HCT116 (cell line): ENCODE measurements at regions not wholly inside any gene's neighbourhood (a gene's known extent, or its start where the extent isn't known, plus 50 kb on each side); places are given as distances from the start of the nearest gene placed in this dataset.

Experiments used
- ATAC-seq: fragments of 200-7000 bp; cut with Tn5 transposase; 2 replicates; pipeline ENCODE4 v1.9.1; 2020; ENCODE audit warnings: mild to moderate bottlenecking, moderate library complexity
- BruUV-seq: library from RNA; stranded (reverse); fragments of 400-500 nt; replicated peaks from 2 replicates; lab custom pipeline; 2021; lab: Mats Ljungman, UMichigan
- CTCF ChIA-PET: fragments of 300-600 bp; sonication (Branson Sonifier 250); formaldehyde crosslinking; loops from one replicate; lab custom pipeline; 2021; ENCODE audit warnings: antibody characterized with exemption; lab: Charles Lee
- POLR2A ChIA-PET: fragments of 300-600, 350-600 bp; sonication (Branson Sonifier 250); formaldehyde crosslinking; loops from one replicate; lab custom pipeline; 2021; ENCODE audit warnings: antibody characterized with exemption; lab: Charles Lee
- RAD21 ChIA-PET, 2 experiments: fragments of 300-600 bp; sonication (Branson Sonifier 250); formaldehyde crosslinking; loops; one replicate each; lab custom pipeline; 2023; ENCODE audit warnings: low total read pairs in 2 of 2; ENCODE audit not compliant: uncharacterized antibody in 2 of 2, unreplicated experiment in 2 of 2, low non-redundant PET in 1 of 2; lab: Charles Lee
- DNase-seq: peaks from one replicate; pipeline ENCODE4 v3.0.0-alpha.2; 2010; ENCODE audit warnings: low read depth, low spot score
- H2AFZ ChIP-seq: fragments of 200-600 bp; shearing (Covaris generic), sonication (generic); 2 replicates; pipeline ENCODE4 v1.6.1; 2017; ENCODE audit warnings: low read depth, mixed run types, mixed read lengths, antibody characterized with exemption, low read length; ENCODE audit not compliant: poor library complexity, severe bottlenecking
- H3K27ac ChIP-seq: 2 replicates; pipeline ENCODE4 v1.5.1; 2012; ENCODE audit warnings: low read depth, low read length
- H3K27me3 ChIP-seq: fragments of 200-600 bp; sonication (generic); 2 replicates; pipeline ENCODE4 v1.6.1; 2016; ENCODE audit warnings: mixed run types, low read length, mixed read lengths; ENCODE audit not compliant: insufficient read depth
- H3K36me3 ChIP-seq, 2 experiments: fragments of 200-500 bp in 1 of 2; fragments of 200-600 bp in 1 of 2; sonication (Bioruptor generic) in 1 of 2; sonication (generic) in 1 of 2; 2 replicates each; pipeline versions ENCODE4 v1.5.1 to v1.6.1; 2014 to 2016; ENCODE audit warnings: low read length in 2 of 2, inconsistent platforms in 1 of 2, mixed read lengths in 1 of 2, mixed run types in 1 of 2; ENCODE audit not compliant: insufficient read depth in 2 of 2, control insufficient read depth in 1 of 2
- H3K4me1 ChIP-seq, 2 experiments: fragments of 200-600 bp in 1 of 2; sonication (generic) in 1 of 2; 2 replicates each; pipeline versions ENCODE4 v1.5.1 to v1.6.1; 2012 to 2017; ENCODE audit warnings: low read length in 2 of 2, inconsistent platforms in 1 of 2, mild to moderate bottlenecking in 1 of 2, mixed read lengths in 1 of 2, mixed run types in 1 of 2, moderate library complexity in 1 of 2; ENCODE audit not compliant: insufficient read depth in 2 of 2, control insufficient read depth in 1 of 2
- H3K4me2 ChIP-seq: fragments of 200-600 bp; sonication (generic); 2 replicates; pipeline ENCODE4 v1.6.1; 2017; ENCODE audit warnings: mixed run types, low read length, mixed read lengths
- H3K4me3 ChIP-seq, 2 experiments: fragments of 200-600 bp in 1 of 2; sonication (generic) in 1 of 2; replicated peaks in 1 of 2; 2 replicates each; pipeline ENCODE4 v1.5.1; 2011 to 2016; ENCODE audit warnings: low read length in 2 of 2, control low read depth in 1 of 2, low read depth in 1 of 2, mild to moderate bottlenecking in 1 of 2, mixed read lengths in 1 of 2, mixed run types in 1 of 2
- H3K79me2 ChIP-seq: fragments of 200-600 bp; sonication (generic); 2 replicates; pipeline ENCODE4 v1.6.1; 2017; ENCODE audit warnings: mild to moderate bottlenecking, mixed run types, low read length, moderate library complexity, mixed read lengths; ENCODE audit not compliant: insufficient read depth
- H3K9ac ChIP-seq: fragments of 200-600 bp; sonication (generic); 2 replicates; pipeline ENCODE4 v1.6.1; 2016; ENCODE audit warnings: low read length, mixed read lengths
- H3K9me2 ChIP-seq: fragments of 200-600 bp; sonication (generic), shearing (Covaris generic); 2 replicates; pipeline ENCODE4 v1.6.1; 2017; ENCODE audit warnings: mixed run types, mild to moderate bottlenecking, moderate library complexity; ENCODE audit not compliant: insufficient read depth
- H3K9me3 ChIP-seq, 2 experiments: fragments of 200-500 bp in 1 of 2; fragments of 200-600 bp in 1 of 2; sonication (Bioruptor generic) in 1 of 2; sonication (generic) in 1 of 2; 2 replicates each; pipeline ENCODE4 v1.6.1; 2014 to 2017; ENCODE audit warnings: low read length in 2 of 2, mixed read lengths in 2 of 2, inconsistent platforms in 1 of 2, low read depth in 1 of 2, mild to moderate bottlenecking in 1 of 2, mixed run types in 1 of 2, moderate library complexity in 1 of 2; ENCODE audit not compliant: control insufficient read depth in 1 of 2, insufficient read depth in 1 of 2
- H4K20me1 ChIP-seq: fragments of 200-600 bp; sonication (generic), shearing (Covaris generic); 2 replicates; pipeline ENCODE4 v1.6.1; 2017; ENCODE audit warnings: mixed run types, mild to moderate bottlenecking, moderate library complexity; ENCODE audit not compliant: insufficient read depth
- ATF3 ChIP-seq: IDR thresholded peaks from 2 replicates; pipeline ENCODE4 v1.6.1; 2012
- CBX3 ChIP-seq: IDR thresholded peaks from 2 replicates; pipeline ENCODE4 v1.6.1; 2012; ENCODE audit warnings: low read depth
- CEBPB ChIP-seq: IDR thresholded peaks from 2 replicates; pipeline ENCODE4 v1.6.1; 2012; ENCODE audit warnings: low read depth
- ELF1 ChIP-seq: IDR thresholded peaks from 2 replicates; pipeline ENCODE4 v1.6.1; 2012; ENCODE audit warnings: low read depth, borderline replicate concordance
- EZH2phosphoT487 ChIP-seq: fragments of 200-600 bp; IDR thresholded peaks from 2 replicates; pipeline ENCODE4 v1.6.1; 2018; ENCODE audit warnings: antibody characterized with exemption, borderline replicate concordance
- JUND ChIP-seq: IDR thresholded peaks from 2 replicates; pipeline ENCODE4 v1.6.1; 2012
- MAX ChIP-seq: IDR thresholded peaks from 2 replicates; pipeline ENCODE4 v1.6.1; 2012
- POLR2A ChIP-seq: IDR thresholded peaks from 2 replicates; pipeline ENCODE4 v1.7.0; 2011; ENCODE audit warnings: borderline replicate concordance; ENCODE audit not compliant: insufficient read depth, insufficient read length; ENCODE audit errors: extremely low read depth
- POLR2AphosphoS5 ChIP-seq: IDR thresholded peaks from 2 replicates; pipeline ENCODE4 v1.6.1; 2011; ENCODE audit warnings: mild to moderate bottlenecking, low read depth, low read length, moderate library complexity
- SIN3A ChIP-seq: IDR thresholded peaks from 2 replicates; pipeline ENCODE4 v1.6.1; 2012; ENCODE audit warnings: low read depth
- SP1 ChIP-seq: IDR thresholded peaks from 2 replicates; pipeline ENCODE4 v1.6.1; 2012; ENCODE audit warnings: low read depth
- SRF ChIP-seq: IDR thresholded peaks from 2 replicates; pipeline ENCODE4 v1.6.1; 2012; ENCODE audit warnings: low read depth
- TCF7L2 ChIP-seq: IDR thresholded peaks from 2 replicates; pipeline ENCODE4 v1.7.0; 2011; ENCODE audit warnings: borderline replicate concordance, inconsistent platforms; ENCODE audit not compliant: insufficient read depth, insufficient read length; ENCODE audit errors: extremely low read depth
- YY1 ChIP-seq: IDR thresholded peaks from 2 replicates; pipeline ENCODE4 v1.6.1; 2011; ENCODE audit warnings: low read length, low read depth, moderate library complexity, mild to moderate bottlenecking; ENCODE audit not compliant: insufficient replicate concordance; ENCODE audit errors: extremely low read depth
- ZBTB33 ChIP-seq: IDR thresholded peaks from 2 replicates; pipeline ENCODE4 v1.6.1; 2011; ENCODE audit warnings: mild to moderate bottlenecking, low read length, moderate library complexity; ENCODE audit not compliant: insufficient replicate concordance; ENCODE audit errors: extremely low read depth
- ZFX ChIP-seq: fragments of 450-650 bp; IDR thresholded peaks from 2 replicates; pipeline ENCODE4 v1.6.1; 2017
- intact Hi-C: fragments of 100-400 bp; cut with micrococcal nuclease; formaldehyde crosslinking; loops from 2 replicates; pipeline ENCODE4 v1.10.0; 2022

- H4K20me1 ChIP-seq = no peaks in the 10 kb centered on the region
- no peaks in the 10 kb centered on the region for H3K4me1 ChIP-seq
- no peaks in the 10 kb centered on the region for H3K9me3 ChIP-seq
- no peaks in the 10 kb centered on the region for H3K27me3 ChIP-seq
- no peaks in the 10 kb centered on the region for H3K9me2 ChIP-seq
- H3K4me3 ChIP-seq = no peak overlapping the region
- DNase-seq = no peak
- H3K36me3 ChIP-seq = no peaks in the 10 kb centered on the region
- H2AFZ ChIP-seq = no peak overlapping the region
- no peak for ATAC-seq
- ChIA-PET RAD21 (no interaction called here), CTCF (no interaction called here), POLR2A (no interaction called here)
- BruUV-seq = no TSS peak
- no peak overlapping the region for H3K27ac ChIP-seq
- no peak overlapping the region for H3K9ac ChIP-seq
- no peaks in the 10 kb centered on the region for H3K79me2 ChIP-seq
- TF ChIP-seq JUND (no peak), EZH2phosphoT487 (no peak), ZBTB33 (no peak), MAX (no peak), ELF1 (no peak), POLR2A (no peak), SP1 (no peak), CEBPB (no peak), ZFX (no peak), TCF7L2 (no peak), ATF3 (no peak), SRF (no peak), CBX3 (no peak), POLR2AphosphoS5 (no peak), SIN3A (no peak), YY1 (no peak)
- no peak overlapping the region for H3K4me2 ChIP-seq
- intact Hi-C loops = no loop called here
Observed at GRCh38 chr1:208743361-208743760, 499.2 kb upstream of the PLXNA2 start.
